ENCODE measurements at regions not wholly inside any gene's neighbourhood (a gene's known extent, or its start where the extent isn't known, plus 50 kb on each side); places are given as distances from the start of the nearest gene placed in this dataset.
A peak's percentile ranks its signal among the peaks of the same experiment; 100 is the strongest.

DNA sequence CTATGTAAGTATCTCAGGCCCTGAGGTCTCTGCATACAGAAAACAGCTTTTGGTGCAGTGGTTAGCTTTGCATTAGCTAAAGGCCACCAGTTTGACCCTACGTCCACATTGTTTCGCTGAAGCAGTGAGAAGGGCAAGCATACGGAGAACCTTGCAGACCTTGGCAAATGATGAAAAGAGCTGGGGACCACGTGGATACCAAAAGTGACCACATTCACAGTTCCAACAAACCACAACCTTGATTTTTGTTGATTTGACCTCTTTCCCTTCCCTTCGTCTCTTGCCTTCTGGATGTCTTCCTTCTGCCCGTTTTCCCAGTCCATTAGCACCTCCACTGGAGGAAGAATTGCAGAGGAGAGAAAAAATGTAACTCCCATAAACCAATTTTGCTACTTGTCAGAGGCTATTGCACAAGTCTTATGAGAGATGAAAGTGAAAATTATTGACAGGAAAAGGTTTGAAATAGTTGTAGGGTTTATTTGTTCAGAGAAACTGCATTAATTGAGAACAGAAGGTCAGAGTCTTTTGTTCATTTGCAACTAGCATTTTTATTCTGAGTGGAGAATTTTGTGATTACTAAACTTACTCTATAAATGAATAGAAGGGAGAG is 293.9 kb upstream of the HTR2A start:
- ChIA-PET CTCF (interaction anchor here (1.4 kb wide), 1 partner anchor 11 kb away, joined by 5 read pairs; no protein-coding TSS in a partner anchor), POLR2A (no interaction called here)
- no peak for DNase-seq (ENCODE audit: low read depth, low spot score)
- H3K4me3 ChIP-seq (ENCODE audit: low read depth, low read length) = no peak overlapping the region
- TF ChIP-seq, protein P1, sequence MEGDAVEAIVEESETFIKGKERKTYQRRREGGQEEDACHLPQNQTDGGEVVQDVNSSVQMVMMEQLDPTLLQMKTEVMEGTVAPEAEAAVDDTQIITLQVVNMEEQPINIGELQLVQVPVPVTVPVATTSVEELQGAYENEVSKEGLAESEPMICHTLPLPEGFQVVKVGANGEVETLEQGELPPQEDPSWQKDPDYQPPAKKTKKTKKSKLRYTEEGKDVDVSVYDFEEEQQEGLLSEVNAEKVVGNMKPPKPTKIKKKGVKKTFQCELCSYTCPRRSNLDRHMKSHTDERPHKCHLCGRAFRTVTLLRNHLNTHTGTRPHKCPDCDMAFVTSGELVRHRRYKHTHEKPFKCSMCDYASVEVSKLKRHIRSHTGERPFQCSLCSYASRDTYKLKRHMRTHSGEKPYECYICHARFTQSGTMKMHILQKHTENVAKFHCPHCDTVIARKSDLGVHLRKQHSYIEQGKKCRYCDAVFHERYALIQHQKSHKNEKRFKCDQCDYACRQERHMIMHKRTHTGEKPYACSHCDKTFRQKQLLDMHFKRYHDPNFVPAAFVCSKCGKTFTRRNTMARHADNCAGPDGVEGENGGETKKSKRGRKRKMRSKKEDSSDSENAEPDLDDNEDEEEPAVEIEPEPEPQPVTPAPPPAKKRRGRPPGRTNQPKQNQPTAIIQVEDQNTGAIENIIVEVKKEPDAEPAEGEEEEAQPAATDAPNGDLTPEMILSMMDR (IDR thresholded peaks at IDR 0.05; ENCODE audit: insufficient read depth, low read length, missing control alignments) = no peak

DNA sequence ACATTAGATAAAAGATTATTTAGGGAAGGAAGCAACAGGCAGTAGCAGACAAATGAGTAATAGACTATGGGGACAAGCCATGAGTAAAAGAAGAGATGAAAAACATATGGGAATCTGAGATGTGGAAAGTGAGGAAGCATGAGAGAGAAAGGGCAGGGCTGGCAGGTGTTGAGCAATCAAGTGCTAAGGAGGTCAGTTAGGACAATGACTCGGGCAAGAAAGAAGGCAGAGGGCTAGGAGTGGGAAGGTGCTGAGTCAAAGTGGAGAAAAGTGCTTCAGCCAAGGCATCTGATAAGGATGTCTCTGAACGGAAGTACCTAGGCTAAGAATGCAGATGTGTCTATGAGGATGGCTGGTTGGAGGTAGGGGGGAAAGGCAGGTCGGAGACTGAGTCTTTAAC is 291.9 kb upstream of the HTR2A start:
- TF ChIP-seq, protein P1 (IDR thresholded peaks at IDR 0.05; ENCODE audit: insufficient read depth, low read length, missing control alignments) = no peak
- no peak overlapping the region for H3K4me3 ChIP-seq (ENCODE audit: low read depth, low read length)
- POLR2A ChIA-PET = no interaction called here
- peak; percentile 36 for DNase-seq (ENCODE audit: low read depth, low spot score)
- CTCF ChIA-PET = no interaction called here

DNA sequence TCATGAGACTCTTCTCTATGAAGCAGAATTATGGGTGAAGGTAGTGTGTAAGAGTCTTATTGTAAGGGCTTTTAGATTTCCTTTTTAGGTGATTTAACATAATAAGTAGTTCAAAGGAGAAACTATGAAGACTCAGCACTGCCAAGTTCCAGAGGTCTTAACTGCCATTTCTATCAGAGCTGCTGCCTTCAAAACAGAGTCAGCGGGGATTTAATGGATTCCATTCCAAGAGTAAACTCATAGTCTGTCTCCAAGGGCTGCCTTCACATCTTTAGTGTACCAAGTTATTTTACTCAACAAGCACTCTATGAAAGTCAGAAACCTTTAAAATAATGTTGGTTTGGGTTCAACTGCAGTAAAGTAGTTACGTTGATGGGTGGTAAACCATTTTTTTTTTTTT is 289.6 kb upstream of the HTR2A start:
- ChIA-PET CTCF (no interaction called here), POLR2A (no interaction called here)
- no peak overlapping the region for H3K4me3 ChIP-seq (ENCODE audit: low read depth, low read length)
- TF ChIP-seq, protein P1 (IDR thresholded peaks at IDR 0.05; ENCODE audit: insufficient read depth, low read length, missing control alignments) = no peak
- no peak for DNase-seq (ENCODE audit: low read depth, low spot score)

DNA sequence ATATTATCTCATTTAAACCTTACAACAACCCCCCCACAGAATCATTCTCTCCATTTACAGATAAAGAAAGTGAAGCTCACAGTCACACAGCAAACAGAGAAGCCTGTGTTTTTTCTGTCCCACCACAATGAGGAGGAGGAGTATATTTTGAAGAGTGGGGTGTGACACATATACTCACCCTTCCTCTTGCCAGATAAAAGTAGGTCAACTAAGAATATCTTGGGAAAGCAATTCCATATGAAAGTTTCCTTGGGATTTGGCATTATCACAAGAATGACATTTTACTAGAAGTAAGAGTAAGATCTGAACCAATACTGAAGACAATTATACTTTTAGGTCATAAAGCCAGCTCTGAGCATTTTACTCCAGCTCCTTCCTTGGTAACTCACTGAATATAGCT is 287.5 kb upstream of the HTR2A start:
- POLR2A ChIA-PET = no interaction called here
- no peak overlapping the region for H3K4me3 ChIP-seq (ENCODE audit: low read depth, low read length)
- TF ChIP-seq, protein P1 (IDR thresholded peaks at IDR 0.05; ENCODE audit: insufficient read depth, low read length, missing control alignments) = no peak

DNA sequence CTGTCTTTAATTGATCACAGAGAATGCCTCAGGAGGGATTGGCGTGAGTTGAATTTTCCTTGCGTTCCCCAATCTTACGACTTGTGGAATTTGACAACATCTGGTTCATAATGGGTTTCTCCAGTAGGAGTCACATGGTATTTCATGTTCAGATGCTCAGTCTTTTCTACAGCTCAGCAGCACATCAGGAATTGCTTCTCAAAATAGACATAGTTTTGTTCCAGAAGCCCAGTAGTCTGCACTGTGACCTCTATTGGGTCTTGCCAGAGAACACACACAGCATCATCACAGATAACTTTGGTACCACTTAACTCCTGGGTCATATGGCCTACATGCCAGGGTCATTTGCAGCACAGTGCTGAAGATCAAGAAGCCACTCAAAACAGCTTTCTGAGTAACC is 282.5 kb upstream of the HTR2A start:
- H3K4me3 ChIP-seq (ENCODE audit: low read depth, low read length) = no peak overlapping the region
- ChIA-PET POLR2A (no interaction called here), CTCF (no interaction called here)
- DNase-seq (ENCODE audit: low read depth, low spot score) = no peak
- TF ChIP-seq, protein P1 (IDR thresholded peaks at IDR 0.05; ENCODE audit: insufficient read depth, low read length, missing control alignments) = no peak

More for the DNA sequence above, 287.5 kb upstream of the HTR2A start:
- CTCF ChIA-PET = no interaction called here
- no peak for DNase-seq (ENCODE audit: low read depth, low spot score)

DNA sequence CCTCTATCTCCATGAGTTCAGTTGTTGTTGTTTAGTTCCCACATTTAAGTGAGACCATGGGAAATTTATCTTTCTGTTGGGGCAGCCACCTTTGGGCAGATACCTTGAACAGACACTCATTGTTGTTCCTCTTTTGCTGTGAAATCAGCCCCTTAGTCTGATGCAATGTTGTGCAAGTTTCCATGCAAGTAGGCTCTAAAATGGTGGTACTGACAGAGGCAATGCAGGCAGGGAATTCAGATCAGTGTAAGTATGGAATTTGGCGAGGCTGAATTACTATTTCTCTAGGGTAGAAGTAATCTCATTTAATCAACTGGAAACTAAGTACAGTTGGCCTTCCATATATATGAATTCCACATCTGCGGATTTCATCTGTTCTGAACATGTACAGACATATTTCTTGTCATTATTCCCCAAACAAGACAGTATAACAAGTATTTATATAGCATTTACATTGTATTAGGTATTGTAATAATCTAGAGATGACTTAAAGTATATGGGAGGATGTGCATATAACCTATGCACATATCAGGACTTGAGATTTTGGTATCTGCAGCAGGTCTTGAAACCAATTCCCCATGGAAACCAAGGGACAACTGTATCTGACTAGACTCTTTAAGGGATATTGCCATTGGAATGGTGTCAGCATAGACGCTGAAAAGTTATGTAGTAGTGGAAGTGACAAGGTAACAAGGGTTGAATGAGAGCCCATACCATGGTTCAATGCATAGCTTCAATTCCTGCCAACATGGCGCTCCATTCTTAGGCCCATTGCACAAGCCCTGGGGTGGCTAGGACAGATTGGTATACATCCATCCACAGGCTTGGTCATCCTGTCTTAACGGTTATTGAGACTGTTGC is 281.5 kb upstream of the HTR2A start:
- ChIA-PET POLR2A (no interaction called here), CTCF (no interaction called here)
- DNase-seq (ENCODE audit: low read depth, low spot score) = no peak
- no peak overlapping the region for H3K4me3 ChIP-seq (ENCODE audit: low read depth, low read length)
- TF ChIP-seq, protein P1 (IDR thresholded peaks at IDR 0.05; ENCODE audit: insufficient read depth, low read length, missing control alignments) = no peak

All from AG04449 (cell line).